ENCODE measurements at regions not wholly inside any gene's neighbourhood (a gene's known extent, or its start where the extent isn't known, plus 50 kb on each side); places are given as distances from the start of the nearest gene placed in this dataset.

GRCh38 chr2:180799141-180799540 lies 181.3 kb upstream of the UBE2E3 start:
- Histone ChIP-seq H3K36me3 (ENCODE audit: control insufficient read depth, insufficient read depth, low read length) (no peaks in the 10 kb centered on the region), H3K4me3 (ENCODE audit: low read depth, low read length) (no peak overlapping the region)
- no peak for TF ChIP-seq CTCF (IDR thresholded peaks at IDR 0.05)

DNA sequence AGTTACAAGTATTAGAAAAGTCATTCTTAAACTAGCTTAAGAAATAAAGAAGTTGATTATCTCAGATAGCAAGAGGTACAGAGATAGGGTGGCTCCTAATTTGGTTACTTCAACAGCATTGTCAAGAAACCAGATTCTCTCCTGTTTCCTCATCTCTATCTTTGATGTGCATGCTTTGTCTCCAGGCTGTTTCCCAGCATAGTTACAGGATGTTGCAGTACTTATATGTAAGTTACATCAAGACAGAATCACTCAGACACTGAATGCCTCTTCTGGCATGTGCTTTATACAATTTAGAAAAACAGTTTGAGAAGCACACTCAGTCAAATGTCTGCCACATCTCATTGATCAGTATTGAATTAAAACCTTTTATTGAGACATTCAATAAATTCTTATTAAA lies 189.5 kb upstream of the UBE2E3 start:
- no peak overlapping the region for H3K4me3 ChIP-seq (ENCODE audit: low read depth, low read length)

More at GRCh38 chr2:180799141-180799540, 181.3 kb upstream of the UBE2E3 start:
- Histone ChIP-seq H2AFZ (no peak overlapping the region), H3K9me3 (ENCODE audit: control insufficient read depth, low read length) (no peaks in the 10 kb centered on the region), H3K79me2 (no peaks in the 10 kb centered on the region), H3K4me1 (no peaks in the 10 kb centered on the region), H3K27ac (no peak overlapping the region), H3K9ac (no peak overlapping the region), H3K4me2 (ENCODE audit: low read length) (no peak overlapping the region), H3K27me3 (ENCODE audit: control insufficient read depth, insufficient read depth, low read length) (no peaks in the 10 kb centered on the region)

DNA sequence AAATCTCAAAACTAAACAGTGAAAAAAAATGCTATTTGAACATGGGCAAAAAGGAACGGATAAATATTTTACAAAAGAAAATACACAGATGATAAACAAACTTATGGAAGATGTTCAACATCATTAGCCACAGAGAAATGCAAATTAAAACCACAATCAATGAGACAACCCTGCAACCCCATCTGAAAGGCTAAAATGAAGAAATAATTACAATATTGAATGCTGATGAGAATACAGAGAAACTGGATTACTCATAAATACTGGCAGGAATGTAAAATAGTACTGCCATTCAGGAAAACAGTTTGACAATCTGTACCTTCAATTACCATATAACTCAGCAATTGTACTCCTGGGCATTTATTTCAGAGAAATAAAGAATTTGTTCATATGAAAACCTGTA lies 193.1 kb upstream of the UBE2E3 start:
- Histone ChIP-seq H3K9me3 (ENCODE audit: control insufficient read depth, low read length) (no peaks in the 10 kb centered on the region), H3K4me3 (ENCODE audit: low read depth, low read length) (no peak overlapping the region), H3K27me3 (ENCODE audit: control insufficient read depth, insufficient read depth, low read length) (no peaks in the 10 kb centered on the region), H2AFZ (no peak overlapping the region), H3K79me2 (no peaks in the 10 kb centered on the region), H3K27ac (no peak overlapping the region), H3K4me1 (no peaks in the 10 kb centered on the region), H3K4me2 (ENCODE audit: low read length) (no peak overlapping the region), H3K36me3 (ENCODE audit: control insufficient read depth, insufficient read depth, low read length) (no peaks in the 10 kb centered on the region), H3K9ac (no peak overlapping the region)
- TF ChIP-seq CTCF (IDR thresholded peaks at IDR 0.05), result no peak

More for the DNA sequence above, 189.5 kb upstream of the UBE2E3 start:
- no peak overlapping the region for H3K27ac ChIP-seq
- H3K36me3 ChIP-seq (ENCODE audit: control insufficient read depth, insufficient read depth, low read length), result no peaks in the 10 kb centered on the region
- no peaks in the 10 kb centered on the region for H3K79me2 ChIP-seq
- no peaks in the 10 kb centered on the region for H3K4me1 ChIP-seq
- no peaks in the 10 kb centered on the region for H3K27me3 ChIP-seq (ENCODE audit: control insufficient read depth, insufficient read depth, low read length)
- no peaks in the 10 kb centered on the region for H3K9me3 ChIP-seq (ENCODE audit: control insufficient read depth, low read length)
- no peak for TF ChIP-seq CTCF (IDR thresholded peaks at IDR 0.05)
- no peak overlapping the region for H2AFZ ChIP-seq
- H3K9ac ChIP-seq, result no peak overlapping the region
- no peak overlapping the region for H3K4me2 ChIP-seq (ENCODE audit: low read length)

DNA sequence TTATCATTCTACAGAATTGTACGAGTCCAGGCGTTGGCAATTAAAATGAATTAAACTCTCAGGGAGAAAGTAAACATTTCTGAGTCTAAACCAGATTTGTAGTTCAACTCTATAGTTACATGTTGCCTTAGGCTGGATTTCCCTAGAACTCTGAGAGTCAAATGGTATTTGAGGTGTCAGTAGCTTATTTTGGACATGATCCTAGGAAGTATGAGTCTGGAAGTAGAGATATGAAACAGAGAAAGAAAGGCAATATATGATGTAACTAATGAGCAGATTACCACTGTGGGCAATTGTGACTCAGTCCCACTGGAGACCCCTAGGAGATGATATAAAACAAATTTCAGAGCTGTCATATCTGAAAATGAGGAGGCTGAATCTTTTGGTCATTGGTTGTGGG lies 199.1 kb upstream of the UBE2E3 start:
- Histone ChIP-seq H3K9ac (no peak overlapping the region), H3K4me1 (no peaks in the 10 kb centered on the region)
- TF ChIP-seq CTCF (IDR thresholded peaks at IDR 0.05), result no peak

DNA sequence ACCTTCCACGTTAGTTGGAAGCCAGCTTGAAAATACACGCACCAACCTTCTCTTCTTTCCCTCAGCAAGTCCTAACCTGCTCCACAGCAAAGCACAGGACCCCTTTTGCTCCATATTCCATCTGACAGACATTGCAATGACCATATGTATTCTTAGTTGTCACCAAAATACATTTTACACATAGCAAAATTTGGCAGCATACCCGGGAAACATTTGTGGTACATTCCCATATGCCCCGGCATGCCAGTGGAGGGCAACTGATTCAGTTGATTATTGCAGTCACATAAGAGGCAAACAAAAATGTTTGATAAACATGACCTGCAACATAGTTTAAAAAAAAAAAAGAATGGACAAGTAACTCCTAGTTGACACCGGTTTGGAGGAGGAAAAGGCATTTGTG lies 202.1 kb upstream of the UBE2E3 start:
- H3K4me2 ChIP-seq (ENCODE audit: low read length), result no peak overlapping the region
- H2AFZ ChIP-seq, result no peak overlapping the region
- no peaks in the 10 kb centered on the region for H3K9me3 ChIP-seq (ENCODE audit: control insufficient read depth, low read length)
- H3K9ac ChIP-seq, result no peak overlapping the region
- no peaks in the 10 kb centered on the region for H3K4me1 ChIP-seq
- H3K27ac ChIP-seq, result no peak overlapping the region
- no peaks in the 10 kb centered on the region for H3K79me2 ChIP-seq
- H3K36me3 ChIP-seq (ENCODE audit: control insufficient read depth, insufficient read depth, low read length), result no peaks in the 10 kb centered on the region
- no peak overlapping the region for H3K4me3 ChIP-seq (ENCODE audit: low read depth, low read length)
- H3K27me3 ChIP-seq (ENCODE audit: control insufficient read depth, insufficient read depth, low read length), result no peaks in the 10 kb centered on the region
- TF ChIP-seq CTCF (IDR thresholded peaks at IDR 0.05), result no peak

More for the DNA sequence above, 199.1 kb upstream of the UBE2E3 start:
- Histone ChIP-seq H3K4me3 (ENCODE audit: low read depth, low read length) (no peak overlapping the region), H3K36me3 (ENCODE audit: control insufficient read depth, insufficient read depth, low read length) (no peaks in the 10 kb centered on the region), H3K4me2 (ENCODE audit: low read length) (no peak overlapping the region), H3K27ac (no peak overlapping the region), H3K27me3 (ENCODE audit: control insufficient read depth, insufficient read depth, low read length) (no peaks in the 10 kb centered on the region), H3K79me2 (no peaks in the 10 kb centered on the region), H2AFZ (no peak overlapping the region), H3K9me3 (ENCODE audit: control insufficient read depth, low read length) (no peaks in the 10 kb centered on the region)

Measured in parathyroid adenoma (tissue), 2 donors.